Karpas-422 (cell line): ENCODE measurements at regions not wholly inside any gene's neighbourhood (a gene's known extent, or its start where the extent isn't known, plus 50 kb on each side); places are given as distances from the start of the nearest gene placed in this dataset.
A peak's percentile ranks its signal among the peaks of the same experiment; 100 is the strongest.

Experiments
- DNase-seq: peaks from one replicate; pipeline ENCODE4 v3.0.0-alpha.2; 2015
- H2AFZ ChIP-seq: fragments of 200-600 bp; sonication (generic); 2 replicates; pipeline ENCODE4 v1.6.1; 2014; ENCODE audit warnings: antibody characterized with exemption, low read length, mixed read lengths
- H3K27ac ChIP-seq: fragments of 200-600 bp; sonication (generic); 2 replicates; pipeline ENCODE4 v1.5.1; 2014; ENCODE audit warnings: mild to moderate bottlenecking, low read length, moderate library complexity
- H3K27me3 ChIP-seq: fragments of 200-600 bp; sonication (generic); 2 replicates; pipeline ENCODE4 v1.6.1; 2014; ENCODE audit warnings: low read length, mixed read lengths
- H3K36me3 ChIP-seq: fragments of 200-600 bp; sonication (generic); 2 replicates; pipeline ENCODE4 v1.6.1; 2014; ENCODE audit warnings: low read length, mixed read lengths; ENCODE audit not compliant: insufficient read depth
- H3K4me1 ChIP-seq: fragments of 200-600 bp; sonication (generic); 2 replicates; pipeline ENCODE4 v1.6.1; 2014; ENCODE audit warnings: mild to moderate bottlenecking, low read length, mixed read lengths
- H3K4me2 ChIP-seq: fragments of 200-600 bp; sonication (generic); 2 replicates; pipeline ENCODE4 v1.6.1; 2014; ENCODE audit warnings: low read length, low read depth, mild to moderate bottlenecking; ENCODE audit not compliant: poor library complexity, severe bottlenecking
- H3K4me3 ChIP-seq: fragments of 200-600 bp; sonication (generic); 2 replicates; pipeline ENCODE4 v1.5.1; 2014; ENCODE audit warnings: mild to moderate bottlenecking, antibody characterized with exemption, low read length, mixed read lengths
- H3K79me2 ChIP-seq: fragments of 200-600 bp; sonication (generic); 2 replicates; pipeline ENCODE4 v1.6.1; 2014; ENCODE audit warnings: mild to moderate bottlenecking, low read length, mixed read lengths
- H3K9ac ChIP-seq: fragments of 200-600 bp; sonication (generic); 2 replicates; pipeline ENCODE4 v1.6.0; 2014; ENCODE audit warnings: low read length
- H3K9me2 ChIP-seq: fragments of 200-600 bp; sonication (generic), shearing (Covaris generic); replicated peaks from 2 replicates; pipeline ENCODE4 v1.6.0; 2014; ENCODE audit warnings: mild to moderate bottlenecking, low read length, moderate library complexity; ENCODE audit not compliant: insufficient read depth
- H3K9me3 ChIP-seq: fragments of 300-700, 200-600 bp; sonication (generic); 2 replicates; pipeline ENCODE4 v1.6.1; 2014; ENCODE audit warnings: low read length, mixed read lengths
- H4K20me1 ChIP-seq: fragments of 200-600 bp; sonication (generic); 2 replicates; pipeline ENCODE4 v1.6.1; 2014; ENCODE audit warnings: mild to moderate bottlenecking, antibody characterized with exemption, low read length, low read depth; ENCODE audit not compliant: insufficient read depth

GRCh38 chr9:86639287-86639686 lies 285.1 kb upstream of the TUT7 start:
- Histone ChIP-seq H4K20me1 (no peaks in the 10 kb centered on the region), H3K27me3 (no peaks in the 10 kb centered on the region), H3K4me2 (no peak overlapping the region), H3K79me2 (no peaks in the 10 kb centered on the region), H3K9me2 (no peaks in the 10 kb centered on the region), H3K9ac (no peak overlapping the region), H3K9me3 (no peaks in the 10 kb centered on the region), H3K4me3 (no peak overlapping the region), H3K27ac (no peak overlapping the region), H3K36me3 (no peaks in the 10 kb centered on the region), H3K4me1 (no peaks in the 10 kb centered on the region), H2AFZ (no peak overlapping the region)
- no peak for DNase-seq

- DNase-seq = no peak
- no peaks in the 10 kb centered on the region for H3K36me3 ChIP-seq
- no peaks in the 10 kb centered on the region for H3K4me1 ChIP-seq
- H2AFZ ChIP-seq = no peak overlapping the region
- no peaks in the 10 kb centered on the region for H3K9me3 ChIP-seq
- H3K27me3 ChIP-seq = no peaks in the 10 kb centered on the region
- no peaks in the 10 kb centered on the region for H3K79me2 ChIP-seq
- H3K9me2 ChIP-seq = no peaks in the 10 kb centered on the region
- H3K4me3 ChIP-seq = no peak overlapping the region
- H3K27ac ChIP-seq = no peak overlapping the region
- H3K4me2 ChIP-seq = no peak overlapping the region
- no peaks in the 10 kb centered on the region for H4K20me1 ChIP-seq
- no peak overlapping the region for H3K9ac ChIP-seq
Measured at GRCh38 chr9:86638109-86638508, 283.9 kb upstream of the TUT7 start.

GRCh38 chr9:86637515-86637914 lies 283.3 kb upstream of the TUT7 start:
- H3K4me3 ChIP-seq = no peak overlapping the region
- H3K9ac ChIP-seq = no peak overlapping the region
- H3K9me2 ChIP-seq = no peaks in the 10 kb centered on the region
- no peaks in the 10 kb centered on the region for H3K27me3 ChIP-seq
- no peak overlapping the region for H2AFZ ChIP-seq
- H3K4me2 ChIP-seq = no peak overlapping the region
- H3K4me1 ChIP-seq = no peaks in the 10 kb centered on the region
- H3K9me3 ChIP-seq = no peaks in the 10 kb centered on the region
- DNase-seq = peak; percentile 80
- H3K36me3 ChIP-seq = no peaks in the 10 kb centered on the region
- H3K27ac ChIP-seq = no peak overlapping the region
- H3K79me2 ChIP-seq = no peaks in the 10 kb centered on the region
- H4K20me1 ChIP-seq = no peaks in the 10 kb centered on the region

- no peak overlapping the region for H3K4me3 ChIP-seq
- H3K9ac ChIP-seq = no peak overlapping the region
- no peaks in the 10 kb centered on the region for H3K27me3 ChIP-seq
- H3K4me2 ChIP-seq = no peak overlapping the region
- no peaks in the 10 kb centered on the region for H3K9me3 ChIP-seq
- no peak overlapping the region for H3K27ac ChIP-seq
- DNase-seq = no peak
- H3K36me3 ChIP-seq = no peaks in the 10 kb centered on the region
- H2AFZ ChIP-seq = no peak overlapping the region
- no peaks in the 10 kb centered on the region for H3K4me1 ChIP-seq
- H3K79me2 ChIP-seq = no peaks in the 10 kb centered on the region
- H4K20me1 ChIP-seq = no peaks in the 10 kb centered on the region
- H3K9me2 ChIP-seq = no peaks in the 10 kb centered on the region
Measured at GRCh38 chr9:86636519-86636918, 282.3 kb upstream of the TUT7 start.

- H3K79me2 ChIP-seq = no peaks in the 10 kb centered on the region
- H3K9me3 ChIP-seq = no peaks in the 10 kb centered on the region
- H3K27me3 ChIP-seq = no peaks in the 10 kb centered on the region
- no peak overlapping the region for H3K9ac ChIP-seq
- no peak overlapping the region for H3K27ac ChIP-seq
- no peaks in the 10 kb centered on the region for H4K20me1 ChIP-seq
- H3K4me1 ChIP-seq = no peaks in the 10 kb centered on the region
- no peak overlapping the region for H3K4me2 ChIP-seq
- no peak for DNase-seq
- no peak overlapping the region for H3K4me3 ChIP-seq
- no peak overlapping the region for H2AFZ ChIP-seq
- no peaks in the 10 kb centered on the region for H3K9me2 ChIP-seq
- no peaks in the 10 kb centered on the region for H3K36me3 ChIP-seq
Measured at GRCh38 chr9:86636038-86636437, 281.8 kb upstream of the TUT7 start.

GRCh38 chr9:86634501-86634900 lies 280.3 kb upstream of the TUT7 start:
- H3K4me2 ChIP-seq = no peak overlapping the region
- H4K20me1 ChIP-seq = no peaks in the 10 kb centered on the region
- H3K9ac ChIP-seq = no peak overlapping the region
- no peak overlapping the region for H3K4me3 ChIP-seq
- H2AFZ ChIP-seq = no peak overlapping the region
- H3K9me2 ChIP-seq = no peaks in the 10 kb centered on the region
- no peak for DNase-seq
- no peaks in the 10 kb centered on the region for H3K4me1 ChIP-seq
- H3K79me2 ChIP-seq = no peaks in the 10 kb centered on the region
- no peaks in the 10 kb centered on the region for H3K36me3 ChIP-seq
- no peaks in the 10 kb centered on the region for H3K27me3 ChIP-seq
- no peaks in the 10 kb centered on the region for H3K9me3 ChIP-seq
- no peak overlapping the region for H3K27ac ChIP-seq

- no peaks in the 10 kb centered on the region for H3K27me3 ChIP-seq
- no peaks in the 10 kb centered on the region for H3K9me3 ChIP-seq
- H3K27ac ChIP-seq = no peak overlapping the region
- no peak for DNase-seq
- H3K36me3 ChIP-seq = no peaks in the 10 kb centered on the region
- no peak overlapping the region for H3K4me3 ChIP-seq
- H3K79me2 ChIP-seq = no peaks in the 10 kb centered on the region
- no peaks in the 10 kb centered on the region for H3K4me1 ChIP-seq
- H3K9ac ChIP-seq = no peak overlapping the region
- no peaks in the 10 kb centered on the region for H4K20me1 ChIP-seq
- no peak overlapping the region for H2AFZ ChIP-seq
- no peaks in the 10 kb centered on the region for H3K9me2 ChIP-seq
- no peak overlapping the region for H3K4me2 ChIP-seq
Measured at GRCh38 chr9:86633945-86634344, 279.7 kb upstream of the TUT7 start.

GRCh38 chr9:86632537-86632936 lies 278.3 kb upstream of the TUT7 start:
- Histone ChIP-seq H3K4me1 (no peaks in the 10 kb centered on the region), H3K9ac (no peak overlapping the region), H2AFZ (no peak overlapping the region), H3K9me2 (no peaks in the 10 kb centered on the region), H3K9me3 (no peaks in the 10 kb centered on the region), H3K36me3 (no peaks in the 10 kb centered on the region), H3K79me2 (no peaks in the 10 kb centered on the region), H3K4me2 (no peak overlapping the region), H3K4me3 (no peak overlapping the region), H3K27me3 (no peaks in the 10 kb centered on the region), H4K20me1 (no peaks in the 10 kb centered on the region), H3K27ac (no peak overlapping the region)
- DNase-seq = no peak

GRCh38 chr9:86629530-86629929 lies 275.3 kb upstream of the TUT7 start:
- Histone ChIP-seq H3K9ac (no peak overlapping the region), H2AFZ (no peak overlapping the region), H3K9me2 (no peaks in the 10 kb centered on the region), H4K20me1 (no peaks in the 10 kb centered on the region), H3K4me1 (no peaks in the 10 kb centered on the region), H3K9me3 (no peaks in the 10 kb centered on the region), H3K27ac (no peak overlapping the region), H3K79me2 (no peaks in the 10 kb centered on the region), H3K4me3 (no peak overlapping the region), H3K36me3 (no peaks in the 10 kb centered on the region), H3K27me3 (no peaks in the 10 kb centered on the region), H3K4me2 (no peak overlapping the region)
- DNase-seq = no peak
